ENCODE measurements at regions not wholly inside any gene's neighbourhood (a gene's known extent, or its start where the extent isn't known, plus 50 kb on each side); places are given as distances from the start of the nearest gene placed in this dataset.

- Histone ChIP-seq H3K4me3 (no peak overlapping the region), H3K27me3 (no peaks in the 10 kb centered on the region), H3K27ac (replicated peaks in 1 of 4) (no peak overlapping the region), H3K36me3 (no peaks in the 10 kb centered on the region), H3K9me3 (no peaks in the 10 kb centered on the region), H3K4me1 (no peaks in the 10 kb centered on the region)
- TF ChIP-seq CTCF (IDR thresholded peaks at IDR 0.05), result no peak
- DNase-seq (ENCODE audit: extremely low spot score), result no peak
- intact Hi-C loops (cut with DNase I), result no loop called here
- WGBS, result 61% methylated on average over 1 of the region's 1 CpG
Observed at GRCh38 chr5:121144764-121145163, 680.7 kb downstream of the PRR16 start.

GRCh38 chr5:121151534-121151933, 687.4 kb downstream of the PRR16 start:
- TF ChIP-seq POLR2AphosphoS5 (IDR thresholded peaks at IDR 0.05), result no peak
- no peak for TF ChIP-seq CTCF (IDR thresholded peaks at IDR 0.05)
- TF ChIP-seq EP300 (IDR thresholded peaks at IDR 0.05), result no peak
- TF ChIP-seq POLR2A (IDR thresholded peaks at IDR 0.05; ENCODE audit: low read depth), result no peak
- Histone ChIP-seq H3K4me3 (no peak overlapping the region), H3K27me3 (no peaks in the 10 kb centered on the region), H3K36me3 (no peaks in the 10 kb centered on the region), H3K9me3 (no peaks in the 10 kb centered on the region), H3K4me1 (no peaks in the 10 kb centered on the region), H3K27ac (replicated peaks in 1 of 4) (no peak overlapping the region)
- intact Hi-C loops (cut with DNase I), result no loop called here
- no peak for DNase-seq (ENCODE audit: extremely low spot score)
- WGBS, result 89% methylated on average over 2 of the region's 2 CpGs

- DNase-seq (ENCODE audit: extremely low spot score), result no peak
- no peak for TF ChIP-seq EP300 (IDR thresholded peaks at IDR 0.05)
- no peak overlapping the region for H3K4me3 ChIP-seq
- no peaks in the 10 kb centered on the region for H3K4me1 ChIP-seq
- intact Hi-C loops (cut with DNase I), result no loop called here
- H3K9me3 ChIP-seq, result no peaks in the 10 kb centered on the region
- no peaks in the 10 kb centered on the region for H3K27me3 ChIP-seq
- no peaks in the 10 kb centered on the region for H3K36me3 ChIP-seq
- H3K27ac ChIP-seq (replicated peaks in 1 of 4), result no peak overlapping the region
Observed at GRCh38 chr5:121152411-121152810, 688.3 kb downstream of the PRR16 start.

GRCh38 chr5:121156565-121156964, 692.5 kb downstream of the PRR16 start:
- TF ChIP-seq EP300 (IDR thresholded peaks at IDR 0.05) (no peak), POLR2AphosphoS5 (IDR thresholded peaks at IDR 0.05) (no peak), POLR2A (IDR thresholded peaks at IDR 0.05; ENCODE audit: low read depth) (no peak), CTCF (IDR thresholded peaks at IDR 0.05) (no peak)
- 85% methylated on average over 1 of the region's 1 CpG for WGBS
- intact Hi-C loops (cut with DNase I), result no loop called here

GRCh38 chr5:121158451-121158850, 693.2 kb upstream of the FTMT start:
- TF ChIP-seq POLR2A (IDR thresholded peaks at IDR 0.05; ENCODE audit: low read depth) (no peak), CTCF (IDR thresholded peaks at IDR 0.05) (no peak), POLR2AphosphoS5 (IDR thresholded peaks at IDR 0.05) (no peak), EP300 (IDR thresholded peaks at IDR 0.05) (no peak)
- Histone ChIP-seq H3K9me3 (no peaks in the 10 kb centered on the region), H3K36me3 (no peaks in the 10 kb centered on the region), H3K27me3 (no peaks in the 10 kb centered on the region), H3K27ac (replicated peaks in 1 of 4) (no peak overlapping the region), H3K4me3 (no peak overlapping the region), H3K4me1 (no peaks in the 10 kb centered on the region)
- DNase-seq (ENCODE audit: extremely low spot score), result no peak
- intact Hi-C loops (cut with DNase I), result no loop called here

More at GRCh38 chr5:121156565-121156964, 692.5 kb downstream of the PRR16 start:
- no peak overlapping the region for H3K4me3 ChIP-seq
- DNase-seq (ENCODE audit: extremely low spot score), result no peak
- H3K36me3 ChIP-seq, result no peaks in the 10 kb centered on the region
- no peaks in the 10 kb centered on the region for H3K4me1 ChIP-seq
- H3K9me3 ChIP-seq, result no peaks in the 10 kb centered on the region
- no peaks in the 10 kb centered on the region for H3K27me3 ChIP-seq
- no peak overlapping the region for H3K27ac ChIP-seq (replicated peaks in 1 of 4)
